Activated T-helper 1 cell treated with anti-CD3 and anti-CD28 coated beads, Interleukin-12 subunit alpha, Interleukin-12 subunit beta, Interleukin-2, Interleukin-4 antibody, amounts not matched to agents 30 ng/mL and 10 ng/mL and 1 ng/mL, durations not matched to agents 14 hours and 24 hours and 36 hours (primary cell): ENCODE measurements at regions not wholly inside any gene's neighbourhood (a gene's known extent, or its start where the extent isn't known, plus 50 kb on each side); places are given as distances from the start of the nearest gene placed in this dataset.

Source experiments
- DNase-seq: peaks from one replicate; pipeline ENCODE4 v3.0.0; 2021; ENCODE audit warnings: low spot score
- H3K27ac Mint-ChIP-seq: one replicate; pipeline ENCODE4 v1.8.0; 2021; ENCODE audit warnings: mild to moderate bottlenecking, mixed read lengths
- H3K27me3 Mint-ChIP-seq: one replicate; pipeline ENCODE4 v1.8.0; 2022; ENCODE audit warnings: mild to moderate bottlenecking, moderate library complexity, mixed read lengths; ENCODE audit not compliant: insufficient read depth
- H3K36me3 Mint-ChIP-seq: one replicate; pipeline ENCODE4 v1.8.0; 2021; ENCODE audit warnings: low read depth, mixed read lengths
- H3K4me1 Mint-ChIP-seq: one replicate; pipeline ENCODE4 v1.8.0; 2021; ENCODE audit warnings: low read depth, mixed read lengths
- H3K4me3 Mint-ChIP-seq: one replicate; pipeline ENCODE4 v1.8.0; 2021; ENCODE audit warnings: mild to moderate bottlenecking, moderate library complexity, mixed read lengths
- H3K9me3 Mint-ChIP-seq: one replicate; pipeline ENCODE4 v1.8.0; 2021; ENCODE audit warnings: mixed read lengths
- intact Hi-C: fragments of 100-400 bp; cut with micrococcal nuclease; formaldehyde crosslinking; loops from one replicate; pipeline ENCODE4 v1.15.1; 2024

DNA sequence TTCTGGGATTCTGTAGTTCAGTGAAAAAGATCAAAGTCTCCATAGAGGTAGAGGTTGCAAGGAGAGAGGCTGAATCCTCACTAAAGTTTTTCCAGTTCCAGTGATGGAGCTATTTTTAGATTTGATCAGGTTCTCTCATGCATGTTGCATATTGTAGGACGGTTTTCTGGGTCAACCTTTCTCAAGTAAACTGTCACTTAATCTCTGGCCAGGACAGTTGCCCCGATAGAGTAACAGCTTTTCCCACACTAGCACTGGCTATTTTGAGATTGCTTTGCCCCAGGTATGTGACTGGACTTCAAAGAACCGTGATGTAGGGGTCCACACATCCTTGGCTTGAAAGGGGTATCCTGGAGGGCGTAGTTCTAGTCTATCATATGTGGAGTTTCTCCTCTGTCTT is 67.4 kb upstream of the EPCAM start:
- H3K27ac Mint-ChIP-seq = no peak overlapping the region

DNA sequence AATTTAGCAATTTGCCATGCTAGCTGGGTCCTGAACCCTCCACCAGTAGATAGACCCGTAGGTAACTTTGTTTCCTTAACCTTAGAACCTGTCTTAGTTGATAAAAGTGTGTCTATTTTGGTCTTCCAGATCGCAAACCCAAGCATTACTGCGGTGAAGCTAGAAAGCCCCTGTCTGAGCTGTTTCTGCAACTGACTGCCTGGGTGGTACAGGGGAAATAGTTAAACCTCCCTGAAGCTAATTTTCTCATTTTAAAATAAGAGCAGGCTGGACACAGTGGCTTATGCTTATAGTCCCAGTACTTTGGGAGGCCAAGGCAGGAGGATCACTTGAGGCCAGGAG is 67.9 kb upstream of the EPCAM start:
- H3K4me3 Mint-ChIP-seq = no peak overlapping the region
- H3K27me3 Mint-ChIP-seq = peaks cover 40% of the 10 kb centered on the region
- no peak for DNase-seq
- H3K9me3 Mint-ChIP-seq = no peaks in the 10 kb centered on the region
- H3K4me1 Mint-ChIP-seq = peaks cover 12% of the 10 kb centered on the region
- H3K27ac Mint-ChIP-seq = no peak overlapping the region
- intact Hi-C loops = no loop called here
- no peaks in the 10 kb centered on the region for H3K36me3 Mint-ChIP-seq

More for the DNA sequence above, 67.4 kb upstream of the EPCAM start:
- H3K9me3 Mint-ChIP-seq = no peaks in the 10 kb centered on the region
- H3K4me1 Mint-ChIP-seq = peaks cover 12% of the 10 kb centered on the region
- H3K27me3 Mint-ChIP-seq = peaks cover 42% of the 10 kb centered on the region
- intact Hi-C loops = no loop called here
- no peak overlapping the region for H3K4me3 Mint-ChIP-seq
- no peak for DNase-seq
- no peaks in the 10 kb centered on the region for H3K36me3 Mint-ChIP-seq

DNA sequence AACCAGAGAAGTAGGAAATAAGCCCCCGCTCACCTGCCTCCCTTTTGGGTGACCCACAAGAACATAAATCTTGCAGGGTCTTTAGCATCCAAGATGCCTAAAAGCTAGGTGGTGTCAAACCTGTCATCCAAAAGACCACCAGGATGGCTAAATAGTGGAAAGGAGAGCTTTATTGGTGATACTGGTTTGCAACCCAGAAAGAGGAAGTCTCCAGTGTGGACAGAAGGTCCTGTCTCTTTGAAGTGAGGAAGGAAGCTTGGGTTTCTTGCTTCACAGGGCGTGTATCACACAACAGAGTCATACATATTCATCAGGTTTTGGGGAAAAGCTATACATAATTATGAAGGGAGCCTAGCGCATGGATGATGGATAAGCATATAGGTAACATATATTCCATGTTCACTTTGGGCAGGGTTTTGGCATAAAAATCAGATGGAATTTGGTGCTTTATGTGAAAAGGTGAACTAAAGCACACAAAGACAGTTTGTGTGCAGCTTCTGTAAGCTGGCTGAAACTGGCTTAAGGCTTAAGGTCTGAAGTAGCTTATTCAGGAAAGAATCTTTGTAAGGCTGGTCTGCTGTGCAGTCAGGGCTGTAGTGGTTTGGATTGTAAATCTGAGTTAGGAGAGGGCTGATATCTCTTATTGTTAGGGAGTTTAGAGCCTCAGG is 68.4 kb upstream of the EPCAM start:
- no peak for DNase-seq

DNA sequence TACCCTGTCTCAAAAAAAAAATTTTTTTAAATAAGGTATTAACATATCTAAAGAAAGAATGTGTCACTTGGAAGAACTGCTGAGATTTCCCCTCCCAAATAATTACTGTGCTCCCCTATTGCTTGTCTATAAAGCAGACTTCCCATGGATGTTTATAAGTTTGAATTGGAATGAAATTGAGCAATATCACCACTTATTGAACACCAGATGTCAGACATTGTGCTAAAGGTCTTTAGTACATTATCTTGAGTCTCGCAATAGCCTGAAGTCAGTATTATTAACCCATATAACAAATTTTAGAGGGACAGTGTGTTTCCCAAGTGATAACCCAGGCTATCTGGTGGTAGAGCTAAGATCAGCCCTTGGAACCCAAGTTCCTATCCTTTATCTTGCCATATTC is 69.0 kb upstream of the EPCAM start:
- peaks cover 47% of the 10 kb centered on the region for H3K27me3 Mint-ChIP-seq
- intact Hi-C loops = no loop called here
- H3K4me3 Mint-ChIP-seq = no peak overlapping the region
- no peak overlapping the region for H3K27ac Mint-ChIP-seq
- H3K36me3 Mint-ChIP-seq = no peaks in the 10 kb centered on the region
- peaks cover 12% of the 10 kb centered on the region for H3K4me1 Mint-ChIP-seq
- H3K9me3 Mint-ChIP-seq = no peaks in the 10 kb centered on the region
- DNase-seq = no peak

More for the DNA sequence above, 68.4 kb upstream of the EPCAM start:
- Mint-ChIP-seq H3K4me1 (peaks cover 12% of the 10 kb centered on the region), H3K9me3 (no peaks in the 10 kb centered on the region), H3K36me3 (no peaks in the 10 kb centered on the region), H3K27me3 (peaks cover 44% of the 10 kb centered on the region), H3K4me3 (no peak overlapping the region), H3K27ac (no peak overlapping the region)
- intact Hi-C loops = no loop called here

DNA sequence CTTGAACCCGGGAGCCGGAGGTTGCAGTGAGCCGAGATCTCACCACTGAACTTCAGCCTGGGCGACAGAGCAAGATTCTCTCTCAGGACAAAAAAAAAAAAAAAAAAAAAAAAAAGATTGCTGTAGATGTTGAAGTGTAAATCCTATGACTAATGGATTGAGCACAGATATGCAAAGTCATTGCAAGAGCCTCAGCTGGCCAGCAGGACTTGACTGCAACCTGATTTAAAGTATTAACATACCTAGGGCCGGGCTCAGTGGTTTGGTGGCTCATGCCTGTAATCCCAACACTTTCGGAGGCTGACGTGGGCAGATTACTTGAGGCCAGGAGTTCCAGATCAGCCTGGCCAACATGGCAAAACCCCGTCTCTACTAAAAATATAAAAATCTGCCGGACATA is 69.6 kb upstream of the EPCAM start:
- no peak for DNase-seq
- Mint-ChIP-seq H3K27ac (no peak overlapping the region), H3K4me3 (no peak overlapping the region), H3K27me3 (peaks cover 43% of the 10 kb centered on the region), H3K4me1 (peaks cover 12% of the 10 kb centered on the region), H3K36me3 (no peaks in the 10 kb centered on the region), H3K9me3 (no peaks in the 10 kb centered on the region)
- intact Hi-C loops = no loop called here

DNA sequence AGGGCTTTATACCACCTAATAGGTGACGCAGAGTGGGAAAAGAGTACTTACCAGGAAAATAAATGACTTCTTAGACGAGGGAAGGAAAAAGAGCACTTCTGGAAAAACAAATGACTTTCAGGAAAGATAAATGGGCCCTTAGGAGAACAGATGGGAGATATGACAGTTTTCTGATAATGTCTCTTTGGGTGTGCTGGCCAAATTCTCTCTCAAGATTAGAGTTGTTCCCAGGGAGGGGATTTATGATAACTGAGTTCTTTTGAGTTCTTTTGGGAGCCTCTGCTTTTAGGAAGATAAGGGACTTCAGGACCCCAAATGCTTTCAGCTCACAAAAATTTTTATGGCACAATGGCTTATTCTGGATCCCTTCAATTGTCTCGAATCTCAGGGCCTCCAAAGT is 70.3 kb upstream of the EPCAM start:
- H3K27ac Mint-ChIP-seq = no peak overlapping the region

DNA sequence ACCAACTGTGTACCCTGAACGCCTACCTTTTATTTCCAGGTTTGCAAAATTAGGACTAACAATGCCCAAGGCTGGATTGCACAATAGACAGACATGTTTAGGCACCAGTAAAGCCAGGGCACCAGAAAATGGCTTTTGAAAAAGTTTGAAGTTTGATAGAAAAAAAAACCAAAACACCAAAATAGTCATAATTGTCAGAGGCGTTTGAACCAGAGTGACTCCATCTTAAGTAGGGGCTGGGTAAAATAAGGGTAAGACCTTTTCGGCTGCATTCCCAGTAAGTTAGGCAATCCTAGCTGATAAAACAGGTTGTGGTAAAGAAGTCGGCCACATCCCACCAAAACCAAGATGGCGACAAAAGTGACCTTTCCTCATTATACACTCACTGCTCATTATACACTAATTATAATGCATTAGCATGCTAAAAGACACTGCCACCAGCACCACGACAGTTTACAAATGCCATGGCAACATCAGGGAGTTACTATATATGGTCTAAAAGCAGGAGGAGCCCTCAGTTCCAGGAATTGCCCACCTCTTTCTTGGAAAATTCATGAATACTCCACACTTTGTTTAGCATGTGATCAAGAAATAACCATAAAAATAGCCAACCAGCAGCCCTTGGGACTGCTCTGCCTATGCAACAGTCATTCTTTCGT is 71.2 kb upstream of the EPCAM start:
- intact Hi-C loops = no loop called here
- H3K27ac Mint-ChIP-seq = no peak overlapping the region
- no peak overlapping the region for H3K4me3 Mint-ChIP-seq
- DNase-seq = no peak
- H3K36me3 Mint-ChIP-seq = no peaks in the 10 kb centered on the region
- H3K9me3 Mint-ChIP-seq = no peaks in the 10 kb centered on the region
- H3K4me1 Mint-ChIP-seq = peaks cover 12% of the 10 kb centered on the region
- peaks cover 37% of the 10 kb centered on the region for H3K27me3 Mint-ChIP-seq

More for the DNA sequence above, 70.3 kb upstream of the EPCAM start:
- DNase-seq = no peak
- intact Hi-C loops = no loop called here
- H3K4me1 Mint-ChIP-seq = peaks cover 12% of the 10 kb centered on the region
- H3K27me3 Mint-ChIP-seq = peaks cover 39% of the 10 kb centered on the region
- no peaks in the 10 kb centered on the region for H3K9me3 Mint-ChIP-seq
- H3K4me3 Mint-ChIP-seq = no peak overlapping the region
- H3K36me3 Mint-ChIP-seq = no peaks in the 10 kb centered on the region

DNA sequence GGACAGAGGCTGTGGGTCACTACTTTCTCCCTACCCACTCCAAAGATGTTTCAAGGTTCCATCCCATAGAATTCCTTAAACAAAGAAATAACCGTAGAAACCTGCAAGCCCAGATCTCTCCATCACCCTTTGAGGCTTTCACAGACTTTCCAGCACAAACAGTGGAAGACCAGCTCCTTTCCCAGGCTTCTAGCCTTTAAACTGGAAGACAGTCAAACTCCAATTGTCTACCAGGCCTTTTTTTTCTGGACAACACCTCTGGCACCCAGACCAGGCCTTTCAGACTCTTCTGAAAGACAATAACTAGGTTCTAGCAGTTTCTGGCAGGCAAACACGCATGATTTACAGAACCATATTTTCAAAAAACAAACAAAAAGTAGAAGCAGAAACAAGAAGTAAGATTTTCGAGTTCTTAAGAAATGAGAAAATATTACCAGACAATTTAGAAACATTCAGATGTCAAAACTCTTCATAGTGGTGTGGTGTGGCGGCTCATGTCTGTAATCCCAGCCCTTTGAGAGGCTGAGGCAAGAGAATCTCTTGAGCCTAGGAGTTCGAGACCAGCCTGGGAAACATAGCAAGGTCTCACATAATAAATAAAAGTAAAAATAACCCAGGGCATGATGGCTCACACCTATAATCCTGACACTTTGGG is 73.0 kb upstream of the EPCAM start:
- no peak overlapping the region for H3K27ac Mint-ChIP-seq
- H3K4me1 Mint-ChIP-seq = peaks cover 11% of the 10 kb centered on the region
- no peak for DNase-seq
- peaks cover 22% of the 10 kb centered on the region for H3K27me3 Mint-ChIP-seq
- intact Hi-C loops = no loop called here
- H3K9me3 Mint-ChIP-seq = no peaks in the 10 kb centered on the region
- no peaks in the 10 kb centered on the region for H3K36me3 Mint-ChIP-seq
- no peak overlapping the region for H3K4me3 Mint-ChIP-seq

DNA sequence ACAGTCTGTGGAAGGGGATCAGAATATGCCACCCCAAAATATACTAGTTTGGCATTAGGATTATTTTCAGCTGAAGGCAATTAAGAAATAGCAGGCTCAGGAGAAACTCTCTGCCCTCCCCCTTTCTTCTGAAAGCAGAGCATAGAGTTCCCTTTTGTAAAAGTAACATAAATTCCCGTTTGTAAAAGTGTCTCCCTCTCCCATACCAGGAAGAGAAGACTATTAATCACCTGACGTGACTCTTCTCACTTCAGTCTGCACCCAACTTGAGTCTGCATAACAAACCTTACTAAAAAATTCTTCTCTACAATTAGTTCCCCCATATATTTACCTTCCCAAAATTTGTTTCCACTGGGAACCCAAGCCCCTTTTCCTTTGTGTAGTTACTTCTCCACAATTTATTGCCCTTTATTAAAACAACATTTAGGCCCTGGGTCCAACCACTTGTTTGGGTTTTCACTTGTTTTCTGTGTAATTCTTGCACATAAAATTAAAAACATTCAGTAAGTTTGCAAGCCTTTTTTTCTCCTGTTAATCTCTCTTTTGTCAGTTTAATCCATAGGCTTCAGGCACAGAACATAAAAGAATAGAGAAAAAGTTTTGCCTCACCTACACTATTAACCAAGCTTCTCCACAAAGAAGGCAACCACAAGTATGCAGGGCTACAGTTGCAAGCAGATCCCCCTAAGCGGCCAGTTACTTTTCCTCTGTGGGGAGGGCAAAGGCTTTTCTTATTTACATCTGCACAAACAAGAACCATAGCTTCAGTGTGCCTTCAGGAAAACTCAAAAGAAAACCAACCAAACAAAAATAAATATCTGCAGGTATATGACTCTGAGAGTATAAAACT is 73.8 kb upstream of the EPCAM start:
- Mint-ChIP-seq H3K4me3 (no peak overlapping the region), H3K4me1 (peaks cover 3% of the 10 kb centered on the region), H3K36me3 (no peaks in the 10 kb centered on the region), H3K27ac (no peak overlapping the region), H3K9me3 (no peaks in the 10 kb centered on the region), H3K27me3 (peaks cover 19% of the 10 kb centered on the region)
- intact Hi-C loops = no loop called here
- no peak for DNase-seq

DNA sequence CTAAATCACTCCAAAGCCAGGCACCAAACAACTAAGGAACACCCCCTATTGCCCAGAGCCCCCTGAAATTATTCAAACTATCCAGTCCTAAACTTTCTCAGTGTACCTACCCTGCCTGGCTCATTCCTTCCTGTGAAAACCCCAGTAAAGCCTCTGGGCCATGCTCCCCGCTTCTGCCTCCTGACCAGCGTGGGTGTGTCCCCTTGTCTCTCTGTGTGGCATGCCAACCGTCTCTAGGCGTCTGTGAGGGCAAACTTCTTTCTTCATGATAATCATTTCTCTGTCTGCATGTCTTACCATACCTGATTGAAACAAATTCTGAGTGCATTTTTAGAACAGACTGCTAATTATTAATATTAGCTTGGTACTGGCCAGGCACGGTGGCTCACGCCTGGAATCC is 75.1 kb upstream of the EPCAM start:
- Mint-ChIP-seq H3K4me1 (no peaks in the 10 kb centered on the region), H3K27me3 (peaks cover 22% of the 10 kb centered on the region), H3K36me3 (no peaks in the 10 kb centered on the region), H3K9me3 (no peaks in the 10 kb centered on the region), H3K27ac (no peak overlapping the region), H3K4me3 (no peak overlapping the region)
- DNase-seq = no peak
- intact Hi-C loops = no loop called here

DNA sequence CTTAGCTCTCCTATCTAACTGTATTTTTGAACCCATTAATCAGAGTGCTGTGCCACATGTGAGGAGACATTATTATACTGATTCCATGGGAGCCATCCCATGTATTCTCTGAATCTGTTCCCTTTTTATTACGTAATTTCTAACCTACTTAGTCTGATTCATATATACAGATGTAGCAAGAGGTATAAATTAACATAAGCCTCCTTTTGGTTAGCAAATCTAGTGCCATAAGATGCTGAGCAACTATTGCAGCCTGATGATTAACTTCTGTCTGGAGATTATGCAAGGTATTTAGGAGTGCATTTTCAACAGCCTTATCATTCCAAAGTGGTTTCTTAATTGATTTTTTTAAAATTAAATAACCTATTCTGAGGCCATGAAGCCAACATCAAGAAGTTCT is 80.2 kb upstream of the EPCAM start:
- no peak overlapping the region for H3K27ac Mint-ChIP-seq
- DNase-seq = no peak
- H3K27me3 Mint-ChIP-seq = peaks cover 11% of the 10 kb centered on the region
- intact Hi-C loops = no loop called here
- H3K36me3 Mint-ChIP-seq = no peaks in the 10 kb centered on the region
- no peaks in the 10 kb centered on the region for H3K9me3 Mint-ChIP-seq
- no peak overlapping the region for H3K4me3 Mint-ChIP-seq
- H3K4me1 Mint-ChIP-seq = no peaks in the 10 kb centered on the region

DNA sequence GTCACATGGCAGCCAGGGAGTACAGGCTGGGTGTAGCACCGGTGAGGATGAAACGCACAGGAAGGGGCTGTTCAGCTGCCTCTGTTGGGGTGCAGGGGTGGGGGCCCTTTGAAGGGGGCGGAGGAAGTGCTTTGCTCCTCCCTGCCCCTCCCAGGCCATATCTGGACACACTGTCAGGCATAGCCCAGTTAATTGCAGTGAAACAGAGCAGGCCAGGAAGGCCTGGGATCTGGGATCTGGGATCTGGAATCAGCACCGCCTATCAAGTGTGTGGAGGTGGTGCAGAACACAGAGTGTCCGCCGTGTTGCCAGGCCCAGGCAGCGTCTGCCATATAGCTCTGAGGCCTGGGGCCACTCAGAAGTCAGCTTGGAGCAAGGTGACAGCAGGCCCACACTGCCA is 85.5 kb upstream of the EPCAM start:
- no peak for DNase-seq
- Mint-ChIP-seq H3K27me3 (peaks cover 8% of the 10 kb centered on the region), H3K4me1 (no peaks in the 10 kb centered on the region), H3K4me3 (no peak overlapping the region), H3K9me3 (no peaks in the 10 kb centered on the region), H3K27ac (no peak overlapping the region), H3K36me3 (no peaks in the 10 kb centered on the region)
- intact Hi-C loops = no loop called here
